Spleen (tissue), 7 donors: ENCODE measurements at regions not wholly inside any gene's neighbourhood (a gene's known extent, or its start where the extent isn't known, plus 50 kb on each side); places are given as distances from the start of the nearest gene placed in this dataset.
A peak's percentile ranks its signal among the peaks of the same experiment; 100 is the strongest.

ENCODE experiments used
- POLR2A ChIP-seq, 3 donors: fragments of 450-650 bp; IDR thresholded peaks; one replicate each; pipeline ENCODE4 v1.5.1; 2017; ENCODE audit warnings: antibody characterized with exemption in 3 of 3, mild to moderate bottlenecking in 1 of 3
- POLR2AphosphoS5 ChIP-seq, 3 donors: sonication (generic); formaldehyde crosslinking; IDR thresholded peaks; one replicate each; pipeline ENCODE4 v1.5.1; 2017; ENCODE audit warnings: antibody characterized with exemption in 3 of 3
- TF ChIP-seq, protein P1 (sequence below), 11 experiments: fragments of 200-600 bp in 7 of 11; fragments of 450-650 bp in 4 of 11; sonication (generic) in 4 of 11; IDR thresholded peaks in 8 of 11; conservative IDR thresholded peaks in 3 of 11; 1 replicate in 7 of 11; 2 replicates in 4 of 11; pipeline versions ENCODE4 v1.4.0 to v1.8.0; 2016 to 2021; ENCODE audit warnings: antibody characterized with exemption in 11 of 11, inconsistent platforms in 4 of 11, mild to moderate bottlenecking in 1 of 11
- donor health status: DM: no; HTN: no; CAD: no; lungs with moderate emphysema.
- donor health status: DM: no; HTN: no; CAD: no.
- donor health status: DM: no; HTN: no; CAD: no.

DNA sequence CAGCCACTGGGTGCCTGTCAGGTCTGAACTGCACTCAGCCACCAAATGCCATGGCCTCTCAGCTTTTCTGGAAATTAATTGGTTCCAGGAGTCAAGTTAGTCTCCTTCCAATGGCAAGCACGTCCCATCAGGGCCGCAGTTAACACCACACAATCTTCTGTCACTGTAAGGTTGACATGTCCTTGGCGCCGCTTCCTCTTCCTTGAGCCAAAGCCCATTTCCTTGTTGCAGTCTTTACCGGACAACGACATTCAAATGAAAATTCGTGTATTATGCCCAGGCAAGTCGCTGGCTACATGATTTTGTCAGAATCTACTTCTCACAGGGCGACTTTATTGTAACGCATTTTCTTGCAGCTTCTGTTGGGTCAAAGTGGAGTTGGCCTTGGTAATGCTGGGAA lies 430.6 kb upstream of the KAZN start:
- TF ChIP-seq, protein P1, sequence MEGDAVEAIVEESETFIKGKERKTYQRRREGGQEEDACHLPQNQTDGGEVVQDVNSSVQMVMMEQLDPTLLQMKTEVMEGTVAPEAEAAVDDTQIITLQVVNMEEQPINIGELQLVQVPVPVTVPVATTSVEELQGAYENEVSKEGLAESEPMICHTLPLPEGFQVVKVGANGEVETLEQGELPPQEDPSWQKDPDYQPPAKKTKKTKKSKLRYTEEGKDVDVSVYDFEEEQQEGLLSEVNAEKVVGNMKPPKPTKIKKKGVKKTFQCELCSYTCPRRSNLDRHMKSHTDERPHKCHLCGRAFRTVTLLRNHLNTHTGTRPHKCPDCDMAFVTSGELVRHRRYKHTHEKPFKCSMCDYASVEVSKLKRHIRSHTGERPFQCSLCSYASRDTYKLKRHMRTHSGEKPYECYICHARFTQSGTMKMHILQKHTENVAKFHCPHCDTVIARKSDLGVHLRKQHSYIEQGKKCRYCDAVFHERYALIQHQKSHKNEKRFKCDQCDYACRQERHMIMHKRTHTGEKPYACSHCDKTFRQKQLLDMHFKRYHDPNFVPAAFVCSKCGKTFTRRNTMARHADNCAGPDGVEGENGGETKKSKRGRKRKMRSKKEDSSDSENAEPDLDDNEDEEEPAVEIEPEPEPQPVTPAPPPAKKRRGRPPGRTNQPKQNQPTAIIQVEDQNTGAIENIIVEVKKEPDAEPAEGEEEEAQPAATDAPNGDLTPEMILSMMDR (IDR thresholded peaks at IDR 0.05 in 8 of 11, conservative IDR thresholded peaks at IDR 0.05 in 3 of 11) = no peak
- TF ChIP-seq POLR2AphosphoS5 (IDR thresholded peaks at IDR 0.05) (peak in 1 of 3 donors; percentile 22), POLR2A (IDR thresholded peaks at IDR 0.05) (no peak)
